HEK293 (cell line): ENCODE measurements at regions not wholly inside any gene's neighbourhood (a gene's known extent, or its start where the extent isn't known, plus 50 kb on each side); places are given as distances from the start of the nearest gene placed in this dataset.

Source experiments
- GLI4 ChIP-seq: fragments of 450-650 bp; formaldehyde crosslinking; IDR thresholded peaks from 2 replicates; pipeline ENCODE4 v1.5.1; 2016; ENCODE audit warnings: missing biosample characterization, missing genetic modification characterization
- KLF16 ChIP-seq: fragments of 450-650 bp; formaldehyde crosslinking; IDR thresholded peaks from 2 replicates; pipeline ENCODE4 v1.5.1; 2017; ENCODE audit warnings: missing biosample characterization, missing genetic modification characterization
- PRDM2 ChIP-seq: fragments of 450-650 bp; formaldehyde crosslinking; IDR thresholded peaks from 2 replicates; pipeline ENCODE4 v1.5.1; 2016; ENCODE audit warnings: missing biosample characterization, missing genetic modification characterization, borderline replicate concordance
- PRDM4 ChIP-seq: fragments of 450-650 bp; formaldehyde crosslinking; IDR thresholded peaks from 2 replicates; pipeline ENCODE4 v1.5.1; 2017; ENCODE audit warnings: missing biosample characterization, missing genetic modification characterization
- SETDB1 ChIP-seq: IDR thresholded peaks from one replicate; pipeline ENCODE4 v1.6.1; 2017; ENCODE audit warnings: mild to moderate bottlenecking, low read length, moderate library complexity, mixed read lengths; ENCODE audit not compliant: insufficient read length
- ZBTB21 ChIP-seq: fragments of 450-650 bp; formaldehyde crosslinking; IDR thresholded peaks from 2 replicates; pipeline ENCODE4 v1.5.1; 2017; ENCODE audit warnings: missing biosample characterization, missing genetic modification characterization
- ZEB2 ChIP-seq: fragments of 450-650 bp; formaldehyde crosslinking; IDR thresholded peaks from 2 replicates; pipeline ENCODE4 v1.5.1; 2016; ENCODE audit warnings: missing biosample characterization, missing genetic modification characterization
- ZNF324 ChIP-seq: fragments of 450-650 bp; formaldehyde crosslinking; IDR thresholded peaks from 2 replicates; pipeline ENCODE4 v1.5.1; 2016; ENCODE audit warnings: missing biosample characterization, missing genetic modification characterization
- ZNF366 ChIP-seq: fragments of 450-650 bp; formaldehyde crosslinking; conservative IDR thresholded peaks from 2 replicates; pipeline ENCODE4 v1.5.1; 2016; ENCODE audit warnings: missing biosample characterization, missing genetic modification characterization
- ZNF404 ChIP-seq: fragments of 450-650 bp; formaldehyde crosslinking; IDR thresholded peaks from 2 replicates; pipeline ENCODE4 v1.5.1; 2017; ENCODE audit warnings: missing biosample characterization, missing genetic modification characterization
- ZNF433 ChIP-seq: fragments of 450-650 bp; formaldehyde crosslinking; IDR thresholded peaks from 2 replicates; pipeline ENCODE4 v1.5.1; 2016; ENCODE audit warnings: missing biosample characterization, missing genetic modification characterization, low read depth
- ZNF548 ChIP-seq: fragments of 450-650 bp; formaldehyde crosslinking; IDR thresholded peaks from 2 replicates; pipeline ENCODE4 v1.5.1; 2016; ENCODE audit warnings: missing biosample characterization, missing genetic modification characterization
- ZNF555 ChIP-seq: fragments of 450-650 bp; formaldehyde crosslinking; conservative IDR thresholded peaks from 2 replicates; pipeline ENCODE4 v1.5.1; 2017; ENCODE audit warnings: missing biosample characterization, mild to moderate bottlenecking, missing genetic modification characterization, inconsistent platforms
- ZNF558 ChIP-seq: fragments of 450-650 bp; formaldehyde crosslinking; IDR thresholded peaks from 2 replicates; pipeline ENCODE4 v1.5.1; 2016; ENCODE audit warnings: missing biosample characterization, missing genetic modification characterization
- ZNF600 ChIP-seq: fragments of 450-650 bp; formaldehyde crosslinking; IDR thresholded peaks from 2 replicates; pipeline ENCODE4 v1.5.1; 2016; ENCODE audit warnings: missing biosample characterization, missing genetic modification characterization
- ZXDB ChIP-seq: fragments of 450-650 bp; formaldehyde crosslinking; IDR thresholded peaks from 2 replicates; pipeline ENCODE4 v1.5.1; 2016; ENCODE audit warnings: missing biosample characterization, missing genetic modification characterization
- TF ChIP-seq, protein P1 (sequence below): fragments of 450-650 bp; formaldehyde crosslinking; IDR thresholded peaks from 2 replicates; pipeline ENCODE4 v1.5.1; 2016; ENCODE audit warnings: missing biosample characterization, missing genetic modification characterization
- TF ChIP-seq, protein P2 (sequence below): fragments of 450-650 bp; formaldehyde crosslinking; conservative IDR thresholded peaks from 2 replicates; pipeline ENCODE4 v1.5.1; 2016; ENCODE audit warnings: low read depth, missing biosample characterization, missing genetic modification characterization
- TF ChIP-seq, protein P3 (sequence below): fragments of 450-650 bp; formaldehyde crosslinking; IDR thresholded peaks from 2 replicates; pipeline ENCODE4 v1.5.1; 2016; ENCODE audit warnings: missing biosample characterization, missing genetic modification characterization

GRCh38 chr6:150499882-150500312, 99.8 kb upstream of the PLEKHG1 start (continued):
- TF ChIP-seq PRDM2 (tag by site-specific recombination) (no peak), PRDM4 (tag by site-specific recombination) (0 out of 2 replicates have a peak, but pooled peaks have one; percentile 41), ZEB2 (tag by site-specific recombination) (peak; percentile 35; the same call in 1 of the 2 replicates), ZNF404 (tag by site-specific recombination) (no peak), ZXDB (tag by site-specific recombination) (peak; percentile 75), GLI4 (tag by site-specific recombination) (no peak), ZNF555 (tag by site-specific recombination) (no peak), ZNF548 (tag by site-specific recombination) (no peak), ZNF324 (tag by site-specific recombination) (0 out of 2 replicates have a peak, but pooled peaks have one; percentile 27), KLF16 (tag by site-specific recombination) (no peak), ZNF366 (tag by site-specific recombination) (peak; percentile 69), ZNF600 (tag by site-specific recombination) (no peak), ZNF433 (tag by site-specific recombination) (no peak), ZNF558 (tag by site-specific recombination) (peak; percentile 19; the same call in 1 of the 2 replicates), SETDB1 (no peak), ZBTB21 (tag by site-specific recombination) (peak; percentile 91)
- TF ChIP-seq, protein P1, sequence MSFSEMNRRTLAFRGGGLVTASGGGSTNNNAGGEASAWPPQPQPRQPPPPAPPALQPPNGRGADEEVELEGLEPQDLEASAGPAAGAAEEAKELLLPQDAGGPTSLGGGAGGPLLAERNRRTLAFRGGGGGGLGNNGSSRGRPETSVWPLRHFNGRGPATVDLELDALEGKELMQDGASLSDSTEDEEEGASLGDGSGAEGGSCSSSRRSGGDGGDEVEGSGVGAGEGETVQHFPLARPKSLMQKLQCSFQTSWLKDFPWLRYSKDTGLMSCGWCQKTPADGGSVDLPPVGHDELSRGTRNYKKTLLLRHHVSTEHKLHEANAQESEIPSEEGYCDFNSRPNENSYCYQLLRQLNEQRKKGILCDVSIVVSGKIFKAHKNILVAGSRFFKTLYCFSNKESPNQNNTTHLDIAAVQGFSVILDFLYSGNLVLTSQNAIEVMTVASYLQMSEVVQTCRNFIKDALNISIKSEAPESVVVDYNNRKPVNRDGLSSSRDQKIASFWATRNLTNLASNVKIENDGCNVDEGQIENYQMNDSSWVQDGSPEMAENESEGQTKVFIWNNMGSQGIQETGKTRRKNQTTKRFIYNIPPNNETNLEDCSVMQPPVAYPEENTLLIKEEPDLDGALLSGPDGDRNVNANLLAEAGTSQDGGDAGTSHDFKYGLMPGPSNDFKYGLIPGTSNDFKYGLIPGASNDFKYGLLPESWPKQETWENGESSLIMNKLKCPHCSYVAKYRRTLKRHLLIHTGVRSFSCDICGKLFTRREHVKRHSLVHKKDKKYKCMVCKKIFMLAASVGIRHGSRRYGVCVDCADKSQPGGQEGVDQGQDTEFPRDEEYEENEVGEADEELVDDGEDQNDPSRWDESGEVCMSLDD, result no peak
- TF ChIP-seq, protein P2, sequence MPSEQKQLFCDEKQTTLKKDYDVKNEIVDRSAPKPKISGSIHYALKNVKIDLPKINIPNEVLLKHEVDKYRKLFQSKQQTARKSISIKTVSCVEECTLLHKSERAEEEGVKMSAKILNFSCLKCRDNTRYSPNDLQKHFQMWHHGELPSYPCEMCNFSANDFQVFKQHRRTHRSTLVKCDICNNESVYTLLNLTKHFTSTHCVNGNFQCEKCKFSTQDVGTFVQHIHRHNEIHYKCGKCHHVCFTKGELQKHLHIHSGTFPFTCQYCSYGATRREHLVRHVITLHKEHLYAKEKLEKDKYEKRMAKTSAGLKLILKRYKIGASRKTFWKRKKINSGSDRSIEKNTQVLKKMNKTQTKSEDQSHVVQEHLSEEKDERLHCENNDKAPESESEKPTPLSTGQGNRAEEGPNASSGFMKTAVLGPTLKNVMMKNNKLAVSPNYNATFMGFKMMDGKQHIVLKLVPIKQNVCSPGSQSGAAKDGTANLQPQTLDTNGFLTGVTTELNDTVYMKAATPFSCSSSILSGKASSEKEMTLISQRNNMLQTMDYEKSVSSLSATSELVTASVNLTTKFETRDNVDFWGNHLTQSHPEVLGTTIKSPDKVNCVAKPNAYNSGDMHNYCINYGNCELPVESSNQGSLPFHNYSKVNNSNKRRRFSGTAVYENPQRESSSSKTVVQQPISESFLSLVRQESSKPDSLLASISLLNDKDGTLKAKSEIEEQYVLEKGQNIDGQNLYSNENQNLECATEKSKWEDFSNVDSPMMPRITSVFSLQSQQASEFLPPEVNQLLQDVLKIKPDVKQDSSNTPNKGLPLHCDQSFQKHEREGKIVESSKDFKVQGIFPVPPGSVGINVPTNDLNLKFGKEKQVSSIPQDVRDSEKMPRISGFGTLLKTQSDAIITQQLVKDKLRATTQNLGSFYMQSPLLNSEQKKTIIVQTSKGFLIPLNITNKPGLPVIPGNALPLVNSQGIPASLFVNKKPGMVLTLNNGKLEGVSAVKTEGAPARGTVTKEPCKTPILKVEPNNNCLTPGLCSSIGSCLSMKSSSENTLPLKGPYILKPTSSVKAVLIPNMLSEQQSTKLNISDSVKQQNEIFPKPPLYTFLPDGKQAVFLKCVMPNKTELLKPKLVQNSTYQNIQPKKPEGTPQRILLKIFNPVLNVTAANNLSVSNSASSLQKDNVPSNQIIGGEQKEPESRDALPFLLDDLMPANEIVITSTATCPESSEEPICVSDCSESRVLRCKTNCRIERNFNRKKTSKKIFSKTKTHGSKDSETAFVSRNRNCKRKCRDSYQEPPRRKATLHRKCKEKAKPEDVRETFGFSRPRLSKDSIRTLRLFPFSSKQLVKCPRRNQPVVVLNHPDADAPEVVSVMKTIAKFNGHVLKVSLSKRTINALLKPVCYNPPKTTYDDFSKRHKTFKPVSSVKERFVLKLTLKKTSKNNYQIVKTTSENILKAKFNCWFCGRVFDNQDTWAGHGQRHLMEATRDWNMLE (tag by site-specific recombination), result peak; percentile 46
- TF ChIP-seq, protein P3, sequence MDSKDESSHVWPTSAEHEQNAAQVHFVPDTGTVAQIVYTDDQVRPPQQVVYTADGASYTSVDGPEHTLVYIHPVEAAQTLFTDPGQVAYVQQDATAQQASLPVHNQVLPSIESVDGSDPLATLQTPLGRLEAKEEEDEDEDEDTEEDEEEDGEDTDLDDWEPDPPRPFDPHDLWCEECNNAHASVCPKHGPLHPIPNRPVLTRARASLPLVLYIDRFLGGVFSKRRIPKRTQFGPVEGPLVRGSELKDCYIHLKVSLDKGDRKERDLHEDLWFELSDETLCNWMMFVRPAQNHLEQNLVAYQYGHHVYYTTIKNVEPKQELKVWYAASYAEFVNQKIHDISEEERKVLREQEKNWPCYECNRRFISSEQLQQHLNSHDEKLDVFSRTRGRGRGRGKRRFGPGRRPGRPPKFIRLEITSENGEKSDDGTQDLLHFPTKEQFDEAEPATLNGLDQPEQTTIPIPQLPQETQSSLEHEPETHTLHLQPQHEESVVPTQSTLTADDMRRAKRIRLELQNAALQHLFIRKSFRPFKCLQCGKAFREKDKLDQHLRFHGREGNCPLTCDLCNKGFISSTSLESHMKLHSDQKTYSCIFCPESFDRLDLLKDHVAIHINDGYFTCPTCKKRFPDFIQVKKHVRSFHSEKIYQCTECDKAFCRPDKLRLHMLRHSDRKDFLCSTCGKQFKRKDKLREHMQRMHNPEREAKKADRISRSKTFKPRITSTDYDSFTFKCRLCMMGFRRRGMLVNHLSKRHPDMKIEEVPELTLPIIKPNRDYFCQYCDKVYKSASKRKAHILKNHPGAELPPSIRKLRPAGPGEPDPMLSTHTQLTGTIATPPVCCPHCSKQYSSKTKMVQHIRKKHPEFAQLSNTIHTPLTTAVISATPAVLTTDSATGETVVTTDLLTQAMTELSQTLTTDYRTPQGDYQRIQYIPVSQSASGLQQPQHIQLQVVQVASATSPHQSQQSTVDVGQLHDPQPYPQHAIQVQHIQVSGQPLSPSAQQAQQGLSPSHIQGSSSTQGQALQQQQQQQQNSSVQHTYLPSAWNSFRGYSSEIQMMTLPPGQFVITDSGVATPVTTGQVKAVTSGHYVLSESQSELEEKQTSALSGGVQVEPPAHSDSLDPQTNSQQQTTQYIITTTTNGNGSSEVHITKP, result peak; percentile 43; the same call in 1 of the 2 replicates
